Karpas-422 (cell line): ENCODE measurements at regions not wholly inside any gene's neighbourhood (a gene's known extent, or its start where the extent isn't known, plus 50 kb on each side); places are given as distances from the start of the nearest gene placed in this dataset.
"Not testable (repeated sequence)": the region's sequence is repeated elsewhere in the genome, so short reads cannot be mapped to it uniquely, and the experiment has no call there.

Experiments used
- DNase-seq: peaks from one replicate; pipeline ENCODE4 v3.0.0-alpha.2; 2015
- H2AFZ ChIP-seq: fragments of 200-600 bp; sonication (generic); 2 replicates; pipeline ENCODE4 v1.6.1; 2014; ENCODE audit warnings: antibody characterized with exemption, low read length, mixed read lengths
- H3K27ac ChIP-seq: fragments of 200-600 bp; sonication (generic); 2 replicates; pipeline ENCODE4 v1.5.1; 2014; ENCODE audit warnings: mild to moderate bottlenecking, low read length, moderate library complexity
- H3K27me3 ChIP-seq: fragments of 200-600 bp; sonication (generic); 2 replicates; pipeline ENCODE4 v1.6.1; 2014; ENCODE audit warnings: low read length, mixed read lengths
- H3K36me3 ChIP-seq: fragments of 200-600 bp; sonication (generic); 2 replicates; pipeline ENCODE4 v1.6.1; 2014; ENCODE audit warnings: low read length, mixed read lengths; ENCODE audit not compliant: insufficient read depth
- H3K4me1 ChIP-seq: fragments of 200-600 bp; sonication (generic); 2 replicates; pipeline ENCODE4 v1.6.1; 2014; ENCODE audit warnings: mild to moderate bottlenecking, low read length, mixed read lengths
- H3K4me2 ChIP-seq: fragments of 200-600 bp; sonication (generic); 2 replicates; pipeline ENCODE4 v1.6.1; 2014; ENCODE audit warnings: low read length, low read depth, mild to moderate bottlenecking; ENCODE audit not compliant: poor library complexity, severe bottlenecking
- H3K4me3 ChIP-seq: fragments of 200-600 bp; sonication (generic); 2 replicates; pipeline ENCODE4 v1.5.1; 2014; ENCODE audit warnings: mild to moderate bottlenecking, antibody characterized with exemption, low read length, mixed read lengths
- H3K79me2 ChIP-seq: fragments of 200-600 bp; sonication (generic); 2 replicates; pipeline ENCODE4 v1.6.1; 2014; ENCODE audit warnings: mild to moderate bottlenecking, low read length, mixed read lengths
- H3K9ac ChIP-seq: fragments of 200-600 bp; sonication (generic); 2 replicates; pipeline ENCODE4 v1.6.0; 2014; ENCODE audit warnings: low read length
- H3K9me2 ChIP-seq: fragments of 200-600 bp; sonication (generic), shearing (Covaris generic); replicated peaks from 2 replicates; pipeline ENCODE4 v1.6.0; 2014; ENCODE audit warnings: mild to moderate bottlenecking, low read length, moderate library complexity; ENCODE audit not compliant: insufficient read depth
- H3K9me3 ChIP-seq: fragments of 300-700, 200-600 bp; sonication (generic); 2 replicates; pipeline ENCODE4 v1.6.1; 2014; ENCODE audit warnings: low read length, mixed read lengths
- H4K20me1 ChIP-seq: fragments of 200-600 bp; sonication (generic); 2 replicates; pipeline ENCODE4 v1.6.1; 2014; ENCODE audit warnings: mild to moderate bottlenecking, antibody characterized with exemption, low read length, low read depth; ENCODE audit not compliant: insufficient read depth

- H3K79me2 ChIP-seq: no peaks in the 10 kb centered on the region
- H3K27ac ChIP-seq: no peak overlapping the region
- H4K20me1 ChIP-seq: no peaks in the 10 kb centered on the region
- no peak overlapping the region for H3K9ac ChIP-seq
- no peak overlapping the region for H3K4me3 ChIP-seq
- no peak overlapping the region for H3K4me2 ChIP-seq
- H3K9me2 ChIP-seq: no peaks in the 10 kb centered on the region
- H3K27me3 ChIP-seq: no peaks in the 10 kb centered on the region
- no peaks in the 10 kb centered on the region for H3K9me3 ChIP-seq
- H3K4me1 ChIP-seq: no peaks in the 10 kb centered on the region
- no peak for DNase-seq
- H3K36me3 ChIP-seq: no peaks in the 10 kb centered on the region
- no peak overlapping the region for H2AFZ ChIP-seq
Measured at GRCh38 chr6:121771937-121772720, 336.7 kb downstream of the GJA1 start.

- Histone ChIP-seq H3K4me2 (no peak overlapping the region), H3K9ac (no peak overlapping the region), H3K9me3 (no peaks in the 10 kb centered on the region), H3K79me2 (no peaks in the 10 kb centered on the region), H3K27me3 (no peaks in the 10 kb centered on the region), H3K27ac (no peak overlapping the region), H3K36me3 (no peaks in the 10 kb centered on the region), H3K4me1 (no peaks in the 10 kb centered on the region), H2AFZ (no peak overlapping the region), H4K20me1 (no peaks in the 10 kb centered on the region), H3K9me2 (no peaks in the 10 kb centered on the region), H3K4me3 (no peak overlapping the region)
- DNase-seq: no peak
Measured at GRCh38 chr6:121776054-121776453, 340.6 kb downstream of the GJA1 start.

- Histone ChIP-seq H2AFZ (no peak overlapping the region), H3K9me2 (no peaks in the 10 kb centered on the region)
Measured at GRCh38 chr6:121780325-121781321, 345.2 kb downstream of the GJA1 start.

GRCh38 chr6:121791396-121792315 is 356.2 kb downstream of the GJA1 start:
- Histone ChIP-seq H3K4me3 (no peak overlapping the region), H3K9ac (no peak overlapping the region), H4K20me1 (no peaks in the 10 kb centered on the region), H3K9me3 (no peaks in the 10 kb centered on the region), H3K9me2 (no peaks in the 10 kb centered on the region), H2AFZ (no peak overlapping the region), H3K79me2 (no peaks in the 10 kb centered on the region), H3K36me3 (no peaks in the 10 kb centered on the region), H3K4me2 (no peak overlapping the region), H3K4me1 (no peaks in the 10 kb centered on the region), H3K27ac (no peak overlapping the region), H3K27me3 (no peaks in the 10 kb centered on the region)
- DNase-seq: no peak

More at GRCh38 chr6:121780325-121781321, 345.2 kb downstream of the GJA1 start:
- H3K4me3 ChIP-seq: no peak overlapping the region
- no peaks in the 10 kb centered on the region for H3K4me1 ChIP-seq
- no peaks in the 10 kb centered on the region for H3K79me2 ChIP-seq
- no peaks in the 10 kb centered on the region for H3K36me3 ChIP-seq
- H3K27ac ChIP-seq: no peak overlapping the region
- no peak overlapping the region for H3K9ac ChIP-seq
- no peaks in the 10 kb centered on the region for H3K27me3 ChIP-seq
- no peaks in the 10 kb centered on the region for H3K9me3 ChIP-seq
- no peak for DNase-seq
- no peak overlapping the region for H3K4me2 ChIP-seq
- H4K20me1 ChIP-seq: no peaks in the 10 kb centered on the region

GRCh38 chr6:121794630-121795029 is 359.2 kb downstream of the GJA1 start:
- Histone ChIP-seq H3K9me2 (no peaks in the 10 kb centered on the region), H3K9me3 (no peaks in the 10 kb centered on the region), H2AFZ (no peak overlapping the region), H3K4me3 (no peak overlapping the region), H3K79me2 (no peaks in the 10 kb centered on the region), H3K27me3 (no peaks in the 10 kb centered on the region), H3K4me2 (no peak overlapping the region), H3K36me3 (no peaks in the 10 kb centered on the region), H3K27ac (no peak overlapping the region), H3K9ac (no peak overlapping the region), H3K4me1 (no peaks in the 10 kb centered on the region), H4K20me1 (no peaks in the 10 kb centered on the region)
- no peak for DNase-seq

GRCh38 chr6:121797598-121797997 is 362.2 kb downstream of the GJA1 start:
- not testable (repeated sequence) for H3K79me2 ChIP-seq, H4K20me1 ChIP-seq, H3K36me3 ChIP-seq, H3K4me3 ChIP-seq, H3K4me2 ChIP-seq, H3K9me2 ChIP-seq, H3K9ac ChIP-seq, H3K27ac ChIP-seq, H2AFZ ChIP-seq, H3K27me3 ChIP-seq, H3K4me1 ChIP-seq, H3K9me3 ChIP-seq, DNase-seq

GRCh38 chr6:121798126-121798525 is 362.7 kb downstream of the GJA1 start:
- H3K27me3 ChIP-seq, H3K9ac ChIP-seq, H2AFZ ChIP-seq, H3K27ac ChIP-seq, H3K9me2 ChIP-seq, H3K79me2 ChIP-seq, H4K20me1 ChIP-seq, H3K4me2 ChIP-seq, H3K4me3 ChIP-seq, H3K9me3 ChIP-seq, H3K36me3 ChIP-seq, H3K4me1 ChIP-seq, DNase-seq: not testable (repeated sequence)
